ENCODE measurements at regions not wholly inside any gene's neighbourhood (a gene's known extent, or its start where the extent isn't known, plus 50 kb on each side); places are given as distances from the start of the nearest gene placed in this dataset.

DNA sequence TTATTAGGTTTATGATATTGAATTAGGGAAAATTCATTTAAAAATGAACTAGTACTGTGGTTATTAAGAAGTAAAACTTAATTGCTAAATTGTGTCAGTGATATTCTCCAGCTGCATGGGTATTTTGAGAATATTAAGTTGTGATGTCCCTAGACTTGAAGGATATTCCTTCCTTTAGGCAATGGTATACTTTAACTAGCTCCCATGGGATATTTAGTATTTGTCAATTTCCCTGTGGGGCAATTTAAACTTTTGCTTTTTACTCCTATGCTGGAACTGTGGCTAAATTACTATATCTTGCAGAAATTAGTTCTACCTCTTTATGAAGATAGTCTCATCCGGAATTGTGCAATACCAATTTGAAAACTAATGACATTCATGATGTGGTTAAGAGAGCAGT lies 151.6 kb upstream of the CSNK1A1L start:
- no peak for DNase-seq (ENCODE audit: low read depth)
- H3K4me3 ChIP-seq (ENCODE audit: low read depth, low read length): no peak overlapping the region
- no peak for TF ChIP-seq CTCF (IDR thresholded peaks at IDR 0.05; ENCODE audit: insufficient read depth, low read depth, low read length)

DNA sequence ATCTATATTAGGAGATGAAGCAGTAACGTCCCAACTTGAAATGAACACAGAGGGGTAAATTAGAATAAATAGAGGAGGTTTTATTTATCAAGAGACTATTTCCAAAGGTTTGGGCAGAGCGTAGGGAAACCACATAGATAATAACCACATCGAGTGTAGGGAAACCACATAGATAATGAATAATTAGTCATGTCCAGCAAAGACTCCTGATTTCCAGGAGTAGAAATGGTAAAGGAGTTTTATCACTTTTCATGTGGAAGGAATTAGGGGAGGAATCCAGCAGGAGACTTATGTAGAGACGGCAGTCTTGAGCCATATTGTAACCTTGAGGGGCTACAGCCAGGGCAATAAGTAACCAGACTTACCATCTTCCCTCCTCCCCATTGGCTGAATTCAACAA lies 136.3 kb upstream of the CSNK1A1L start:
- TF ChIP-seq CTCF (IDR thresholded peaks at IDR 0.05; ENCODE audit: insufficient read depth, low read depth, low read length): no peak
- DNase-seq (ENCODE audit: low read depth): peak; percentile 21
- no peak overlapping the region for H3K4me3 ChIP-seq (ENCODE audit: low read depth, low read length)

DNA sequence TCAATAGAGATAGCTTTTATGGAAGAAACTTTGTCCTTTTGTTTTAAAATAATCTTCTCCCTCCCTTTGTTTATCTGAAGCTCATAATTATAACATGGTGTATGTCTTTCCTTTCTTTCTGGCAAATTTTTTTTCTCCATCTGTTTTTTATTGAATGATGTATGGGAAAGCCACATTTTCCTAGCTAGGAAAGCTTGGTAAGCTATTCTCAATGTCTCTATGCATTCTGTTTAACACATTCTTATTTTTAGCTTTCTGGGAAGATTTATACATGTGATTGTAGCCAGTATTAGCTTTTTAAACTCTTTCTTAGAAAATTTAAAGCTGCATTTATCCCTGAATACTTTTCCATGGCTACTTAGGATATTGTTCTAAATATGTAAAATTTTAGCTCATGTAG lies 124.9 kb upstream of the CSNK1A1L start:
- no peak for DNase-seq (ENCODE audit: low read depth)
- no peak overlapping the region for H3K4me3 ChIP-seq (ENCODE audit: low read depth, low read length)
- no peak for TF ChIP-seq CTCF (IDR thresholded peaks at IDR 0.05; ENCODE audit: insufficient read depth, low read depth, low read length)

- H3K4me3 ChIP-seq (ENCODE audit: low read depth, low read length): no peak overlapping the region
- no peak for DNase-seq (ENCODE audit: low read depth)
- no peak for TF ChIP-seq CTCF (IDR thresholded peaks at IDR 0.05; ENCODE audit: insufficient read depth, low read depth, low read length)
Measured at GRCh38 chr13:37229931-37230330, 124.5 kb upstream of the CSNK1A1L start.

GRCh38 chr13:37226971-37227370 lies 121.5 kb upstream of the CSNK1A1L start:
- DNase-seq (ENCODE audit: low read depth): no peak
- no peak overlapping the region for H3K4me3 ChIP-seq (ENCODE audit: low read depth, low read length)
- TF ChIP-seq CTCF (IDR thresholded peaks at IDR 0.05; ENCODE audit: insufficient read depth, low read depth, low read length): no peak

GRCh38 chr13:37225414-37226070 lies 120.1 kb upstream of the CSNK1A1L start:
- no peak for TF ChIP-seq CTCF (IDR thresholded peaks at IDR 0.05; ENCODE audit: insufficient read depth, low read depth, low read length)
- DNase-seq (ENCODE audit: low read depth): peak; percentile 28
- H3K4me3 ChIP-seq (ENCODE audit: low read depth, low read length): no peak overlapping the region

GRCh38 chr13:37216331-37216730 lies 110.9 kb upstream of the CSNK1A1L start:
- TF ChIP-seq CTCF (IDR thresholded peaks at IDR 0.05; ENCODE audit: insufficient read depth, low read depth, low read length): no peak
- DNase-seq (ENCODE audit: low read depth): no peak
- no peak overlapping the region for H3K4me3 ChIP-seq (ENCODE audit: low read depth, low read length)
